Smooth muscle cell (in vitro differentiated cells): ENCODE measurements at regions not wholly inside any gene's neighbourhood (a gene's known extent, or its start where the extent isn't known, plus 50 kb on each side); places are given as distances from the start of the nearest gene placed in this dataset.

ENCODE experiments used
- DNase-seq: peaks from one replicate; lab custom pipeline; 2025; ENCODE audit not compliant: unreplicated experiment; lab: John Stamatoyannopoulos, UW
- H2AFZ ChIP-seq: fragments of 200-600 bp; sonication (generic); 2 replicates; pipeline ENCODE4 v1.6.0; 2016; ENCODE audit warnings: antibody characterized with exemption, low read depth, mild to moderate bottlenecking
- H3F3A ChIP-seq: fragments of 200-600 bp; sonication (generic); 2 replicates; pipeline ENCODE4 v1.6.0; 2017; ENCODE audit warnings: antibody characterized with exemption, low read depth
- H3K27ac ChIP-seq: fragments of 200-600 bp; sonication (generic); 2 replicates; pipeline ENCODE4 v1.5.1; 2016; ENCODE audit warnings: low read depth, mild to moderate bottlenecking
- H3K27me3 ChIP-seq: fragments of 200-600 bp; sonication (generic); 2 replicates; pipeline ENCODE4 v1.6.1; 2016; ENCODE audit warnings: low read depth, mild to moderate bottlenecking
- H3K36me3 ChIP-seq: fragments of 200-600 bp; sonication (generic); 2 replicates; pipeline ENCODE4 v1.5.1; 2016; ENCODE audit warnings: low read depth
- H3K4me1 ChIP-seq: fragments of 200-600 bp; sonication (generic); 2 replicates; pipeline ENCODE4 v1.5.1; 2016; ENCODE audit warnings: low read depth
- H3K4me2 ChIP-seq: fragments of 200-600 bp; sonication (generic); 2 replicates; pipeline ENCODE4 v1.6.0; 2016; ENCODE audit warnings: mild to moderate bottlenecking
- H3K4me3 ChIP-seq: fragments of 200-600 bp; sonication (generic); 2 replicates; pipeline ENCODE4 v1.5.1; 2016; ENCODE audit warnings: mild to moderate bottlenecking
- H3K79me2 ChIP-seq: fragments of 200-600 bp; sonication (generic); 2 replicates; pipeline ENCODE4 v1.6.0; 2016; ENCODE audit warnings: low read depth, mild to moderate bottlenecking
- H3K9ac ChIP-seq: fragments of 200-600 bp; sonication (generic); 2 replicates; pipeline ENCODE4 v1.6.0; 2016; ENCODE audit warnings: low read depth
- H3K9me3 ChIP-seq: fragments of 200-600 bp; sonication (generic); replicated peaks from 2 replicates; pipeline ENCODE4 v1.5.1; 2016; ENCODE audit warnings: low read depth
- H4K20me1 ChIP-seq: fragments of 200-600 bp; sonication (generic); 2 replicates; pipeline ENCODE4 v1.6.0; 2016; ENCODE audit warnings: low read depth
- WGBS: methylation state at CpG from one replicate; pipeline ENCODE4 v1.1.7; 2016; ENCODE audit warnings: low lambda C conversion rate; 5-methylcytosine and 5-hydroxymethylcytosine counted together
- TF ChIP-seq, protein P1 (sequence below): fragments of 200-600 bp; sonication (generic); IDR thresholded peaks from 2 replicates; pipeline ENCODE4 v1.5.1; 2017; ENCODE audit warnings: borderline replicate concordance, mild to moderate bottlenecking, antibody characterized with exemption; ENCODE audit not compliant: insufficient read depth, poor library complexity, severe bottlenecking

DNA sequence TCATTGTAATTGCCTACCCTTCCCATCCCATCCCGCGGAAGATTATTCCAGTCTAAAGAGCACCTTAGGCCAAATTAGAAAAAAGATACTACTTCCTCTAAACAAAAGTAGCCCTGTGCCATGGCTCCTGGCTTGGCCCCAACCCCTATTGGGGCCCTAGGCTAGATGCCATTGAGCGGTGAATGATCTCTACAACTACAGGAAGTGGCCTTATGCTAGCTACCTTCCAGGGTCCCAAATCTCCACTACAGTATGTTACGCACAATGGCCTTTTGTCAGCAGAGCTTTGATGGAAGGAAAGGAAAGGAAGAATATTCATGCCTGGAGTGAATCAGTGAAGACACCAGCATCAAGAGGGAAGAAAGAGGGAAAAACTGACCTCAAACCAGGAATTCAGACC, 73.3 kb upstream of the OSMR start:
- Histone ChIP-seq H3F3A (no peaks in the 10 kb centered on the region), H3K4me3 (no peak overlapping the region), H3K36me3 (no peaks in the 10 kb centered on the region), H3K27me3 (no peaks in the 10 kb centered on the region), H3K79me2 (no peaks in the 10 kb centered on the region), H3K4me1 (peaks cover 3% of the 10 kb centered on the region), H3K9ac (no peak overlapping the region), H2AFZ (no peak overlapping the region), H3K9me3 (peaks cover under 1% of the 10 kb centered on the region), H3K27ac (no peak overlapping the region), H4K20me1 (no peaks in the 10 kb centered on the region), H3K4me2 (no peak overlapping the region)
- TF ChIP-seq, protein P1, sequence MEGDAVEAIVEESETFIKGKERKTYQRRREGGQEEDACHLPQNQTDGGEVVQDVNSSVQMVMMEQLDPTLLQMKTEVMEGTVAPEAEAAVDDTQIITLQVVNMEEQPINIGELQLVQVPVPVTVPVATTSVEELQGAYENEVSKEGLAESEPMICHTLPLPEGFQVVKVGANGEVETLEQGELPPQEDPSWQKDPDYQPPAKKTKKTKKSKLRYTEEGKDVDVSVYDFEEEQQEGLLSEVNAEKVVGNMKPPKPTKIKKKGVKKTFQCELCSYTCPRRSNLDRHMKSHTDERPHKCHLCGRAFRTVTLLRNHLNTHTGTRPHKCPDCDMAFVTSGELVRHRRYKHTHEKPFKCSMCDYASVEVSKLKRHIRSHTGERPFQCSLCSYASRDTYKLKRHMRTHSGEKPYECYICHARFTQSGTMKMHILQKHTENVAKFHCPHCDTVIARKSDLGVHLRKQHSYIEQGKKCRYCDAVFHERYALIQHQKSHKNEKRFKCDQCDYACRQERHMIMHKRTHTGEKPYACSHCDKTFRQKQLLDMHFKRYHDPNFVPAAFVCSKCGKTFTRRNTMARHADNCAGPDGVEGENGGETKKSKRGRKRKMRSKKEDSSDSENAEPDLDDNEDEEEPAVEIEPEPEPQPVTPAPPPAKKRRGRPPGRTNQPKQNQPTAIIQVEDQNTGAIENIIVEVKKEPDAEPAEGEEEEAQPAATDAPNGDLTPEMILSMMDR = no peak
- DNase-seq = no peak
- WGBS = 96% methylated on average over 4 of the region's 4 CpGs

DNA sequence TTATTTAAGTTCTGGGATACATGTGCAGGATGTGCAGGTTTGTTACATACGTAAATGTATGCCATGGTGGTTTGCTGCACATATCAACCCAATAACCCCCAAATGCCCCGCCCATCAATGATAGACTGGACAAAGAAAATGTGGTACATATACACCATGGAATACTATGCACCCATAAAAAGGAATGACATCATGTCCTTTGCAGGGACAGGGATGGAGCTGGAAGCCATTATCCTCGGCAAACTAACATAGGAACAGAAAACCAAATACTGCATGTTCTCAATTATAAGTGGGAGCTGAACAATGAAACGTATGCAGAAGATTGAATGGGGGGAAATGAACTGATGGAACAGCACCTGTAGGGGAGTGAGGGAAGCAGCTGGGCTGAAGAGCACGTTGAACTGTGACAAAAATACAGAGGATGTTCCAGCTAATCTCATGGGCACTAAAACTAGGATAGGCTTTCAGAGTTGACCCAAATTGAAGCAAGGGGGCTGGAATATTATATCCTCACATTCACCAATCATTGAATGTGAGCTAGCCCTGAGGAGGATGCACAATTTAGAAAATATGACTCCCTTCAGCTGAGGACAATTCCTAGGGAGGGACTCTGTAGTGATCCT, 70.5 kb upstream of the OSMR start:
- WGBS = 93% methylated on average over 5 of the region's 5 CpGs
- H3K36me3 ChIP-seq = no peaks in the 10 kb centered on the region
- TF ChIP-seq, protein P1 = no peak
- no peaks in the 10 kb centered on the region for H3K27me3 ChIP-seq
- no peaks in the 10 kb centered on the region for H3K79me2 ChIP-seq
- H3K9ac ChIP-seq = no peak overlapping the region
- H3K4me2 ChIP-seq = no peak overlapping the region
- no peaks in the 10 kb centered on the region for H3K9me3 ChIP-seq
- H3K27ac ChIP-seq = no peak overlapping the region
- peaks cover 3% of the 10 kb centered on the region for H3K4me1 ChIP-seq
- no peak overlapping the region for H2AFZ ChIP-seq
- no peak for DNase-seq
- no peaks in the 10 kb centered on the region for H3F3A ChIP-seq
- no peak overlapping the region for H3K4me3 ChIP-seq
- H4K20me1 ChIP-seq = no peaks in the 10 kb centered on the region

DNA sequence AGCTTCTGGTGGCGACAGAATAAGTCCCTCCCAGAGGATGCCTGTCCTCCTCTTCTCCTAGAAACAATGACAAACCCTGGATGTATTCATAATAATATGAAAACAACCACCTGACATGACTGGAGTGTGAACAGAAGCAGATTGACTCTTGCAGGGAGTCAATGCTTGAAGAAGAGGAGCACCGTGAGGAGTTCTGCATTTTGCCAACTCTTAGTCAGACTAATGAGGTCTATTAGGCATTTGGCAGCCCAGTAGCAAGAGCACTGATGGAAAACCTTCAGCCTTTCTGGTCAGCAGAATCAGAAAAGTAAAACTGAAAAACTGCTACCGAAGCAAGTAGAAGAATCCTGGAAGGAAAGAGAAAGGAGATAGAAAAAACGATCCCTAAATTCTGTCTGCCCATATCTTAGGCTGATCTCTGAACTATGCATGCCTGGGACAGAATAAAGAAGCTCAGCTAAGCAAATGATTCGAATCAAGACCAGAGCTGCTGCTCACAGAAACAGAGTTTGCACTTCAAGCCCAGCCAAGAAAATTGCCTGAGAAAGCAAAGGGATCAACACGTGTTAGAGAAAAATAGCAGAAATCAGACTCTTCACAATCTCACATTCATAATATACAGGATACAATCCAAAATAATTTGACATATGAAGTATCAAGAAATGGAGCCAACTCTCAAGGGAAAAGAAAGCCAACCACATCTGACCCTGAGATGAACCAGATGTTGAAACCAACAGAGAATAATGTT, 69.5 kb upstream of the OSMR start:
- Histone ChIP-seq H3K27ac (no peak overlapping the region), H3K79me2 (no peaks in the 10 kb centered on the region), H3F3A (no peaks in the 10 kb centered on the region), H3K4me3 (no peak overlapping the region), H3K36me3 (no peaks in the 10 kb centered on the region), H3K9ac (no peak overlapping the region), H3K27me3 (no peaks in the 10 kb centered on the region), H3K9me3 (no peaks in the 10 kb centered on the region), H3K4me1 (peaks cover 3% of the 10 kb centered on the region), H4K20me1 (no peaks in the 10 kb centered on the region), H3K4me2 (no peak overlapping the region), H2AFZ (no peak overlapping the region)
- DNase-seq = no peak
- 84% methylated on average over 6 of the region's 6 CpGs for WGBS
- TF ChIP-seq, protein P1 = no peak
